HepG2 (cell line): ENCODE measurements at regions not wholly inside any gene's neighbourhood (a gene's known extent, or its start where the extent isn't known, plus 50 kb on each side); places are given as distances from the start of the nearest gene placed in this dataset.

Experiments used
- ATAC-seq: fragments of 200-7000 bp; cut with Tn5 transposase; 3 replicates; pipeline ENCODE4 v1.9.1; 2020; ENCODE audit warnings: mild to moderate bottlenecking, moderate library complexity
- BruUV-seq: library from RNA; stranded (reverse); fragments of 400-500 nt; replicated peaks from 2 replicates; lab custom pipeline; 2021; lab: Mats Ljungman, UMichigan
- CTCF ChIA-PET: fragments of 300-600 bp; formaldehyde crosslinking; extraction: SDS; loops from one replicate; lab custom pipeline; 2021; ENCODE audit warnings: low total read pairs, inconsistent platforms, low intra/inter-chr PET ratio; lab: Yijun Ruan, JAX
- POLR2A ChIA-PET: fragments of 350-600 bp; sonication (Branson Sonifier 250); formaldehyde crosslinking; loops from one replicate; lab custom pipeline; 2020; ENCODE audit warnings: antibody characterized with exemption, inconsistent platforms; lab: Yijun Ruan, JAX
- DNase-seq: peaks from one replicate; pipeline ENCODE4 v3.0.0-alpha.2; 2015; ENCODE audit warnings: low spot score
- FAIRE-seq: peaks from 3 replicates; lab custom pipeline; 2011; peaks lifted over from hg19 to GRCh38; lab: Jason Lieb, UNC
- H2AFZ ChIP-seq: one replicate; pipeline ENCODE4 v1.6.1; 2011; ENCODE audit warnings: low read length, inconsistent platforms
- H3K27ac ChIP-seq: fragments of 300-600 bp; 3 replicates; pipeline ENCODE4 v1.8.0; 2011; ENCODE audit warnings: mixed run types, mild to moderate bottlenecking, mixed read lengths, low read length, inconsistent platforms; ENCODE audit not compliant: insufficient read depth; ENCODE audit errors: extremely low read length
- H3K27me3 ChIP-seq, 2 experiments: fragments of 200-600 bp in 1 of 2; 2 replicates in 1 of 2; 3 replicates in 1 of 2; pipeline versions ENCODE4 v1.6.0 to v1.8.0; 2011; ENCODE audit warnings: low read length in 2 of 2, mild to moderate bottlenecking in 2 of 2, moderate library complexity in 2 of 2, inconsistent platforms in 1 of 2; ENCODE audit not compliant: insufficient read depth in 2 of 2, control insufficient read depth in 1 of 2
- H3K36me3 ChIP-seq, 2 experiments: fragments of 200-600 bp in 1 of 2; replicated peaks in 1 of 2; 2 replicates in 1 of 2; 3 replicates in 1 of 2; pipeline versions ENCODE4 v1.5.1 to v1.8.0; 2011; ENCODE audit warnings: low read length in 2 of 2, inconsistent platforms in 1 of 2; ENCODE audit not compliant: insufficient read depth in 2 of 2, control insufficient read depth in 1 of 2
- H3K4me1 ChIP-seq: 2 replicates; pipeline ENCODE4 v1.5.1; 2012; ENCODE audit warnings: low read length, inconsistent platforms; ENCODE audit not compliant: insufficient read depth
- H3K4me2 ChIP-seq: 2 replicates; pipeline ENCODE4 v1.6.0; 2011; ENCODE audit warnings: low read depth, low read length, inconsistent platforms
- H3K4me3 ChIP-seq, 3 experiments: fragments of 200-600 bp in 1 of 3; sonication (generic), shearing (Covaris generic) in 1 of 3; replicated peaks in 1 of 3; 2 replicates each; pipeline ENCODE4 v1.5.1; 2011 to 2016; ENCODE audit warnings: low read length in 3 of 3, inconsistent platforms in 2 of 3, low read depth in 2 of 3, mild to moderate bottlenecking in 2 of 3, control low read depth in 1 of 3, mixed read lengths in 1 of 3; ENCODE audit not compliant: insufficient read depth in 1 of 3
- H3K79me2 ChIP-seq: one replicate; pipeline ENCODE4 v1.6.1; 2011; ENCODE audit warnings: low read length, inconsistent platforms; ENCODE audit not compliant: insufficient read depth
- H3K9ac ChIP-seq: 2 replicates; pipeline ENCODE4 v1.6.0; 2011; ENCODE audit warnings: mild to moderate bottlenecking, low read depth, low read length, inconsistent platforms; ENCODE audit not compliant: insufficient read depth
- H3K9me3 ChIP-seq: 2 replicates; pipeline ENCODE4 v1.5.1; 2012; ENCODE audit warnings: mild to moderate bottlenecking, low read length
- H4K20me1 ChIP-seq: 2 replicates; pipeline ENCODE4 v1.6.0; 2011; ENCODE audit warnings: inconsistent platforms, mild to moderate bottlenecking, low read length, moderate library complexity; ENCODE audit not compliant: insufficient read depth
- CCDC6 ChIP-seq: sonication (generic); formaldehyde crosslinking; IDR thresholded peaks from 2 replicates; pipeline ENCODE4 v1.8.1; 2022; ENCODE audit warnings: mild to moderate bottlenecking, missing genetic modification reagents, moderate library complexity
- DR1 ChIP-seq: sonication (generic); formaldehyde crosslinking; IDR thresholded peaks from 2 replicates; pipeline ENCODE4 v1.8.0; 2021; ENCODE audit warnings: mild to moderate bottlenecking, missing genetic modification reagents, inconsistent platforms
- ETV6 ChIP-seq: sonication (generic); formaldehyde crosslinking; conservative IDR thresholded peaks from 2 replicates; pipeline ENCODE4 v1.4.0; 2020; ENCODE audit warnings: missing genetic modification reagents
- FOXA1 ChIP-seq, 2 experiments: fragments of 450-650 bp in 1 of 2; sonication (generic) in 1 of 2; formaldehyde crosslinking in 1 of 2; IDR thresholded peaks; 2 replicates each; pipeline versions ENCODE4 v1.4.0 to v1.6.1; 2016 to 2020; ENCODE audit warnings: missing genetic modification reagents in 1 of 2
- ZFP36L2 ChIP-seq: sonication (generic); formaldehyde crosslinking; IDR thresholded peaks from 2 replicates; pipeline ENCODE4 v1.4.0; 2020; ENCODE audit warnings: missing genetic modification reagents
- ZNF431 ChIP-seq: sonication (generic); formaldehyde crosslinking; IDR thresholded peaks from 2 replicates; pipeline ENCODE4 v1.9.0; 2022; ENCODE audit warnings: missing genetic modification reagents, low read depth, mild to moderate bottlenecking, borderline replicate concordance
- ZNF777 ChIP-seq: sonication (generic); formaldehyde crosslinking; IDR thresholded peaks from 2 replicates; pipeline ENCODE4 v1.4.0; 2020; ENCODE audit warnings: missing genetic modification reagents
- WGBS: methylation state at CpG from one replicate; pipeline ENCODE4 v1.1.6; 2017; ENCODE audit warnings: low lambda C conversion rate; 5-methylcytosine and 5-hydroxymethylcytosine counted together
- in situ Hi-C: cut with HindIII; loops from 2 replicates; pipeline ENCODE4 v1.10.0; 2017; ENCODE audit warnings: low pct_unique_long_range_greater_than_20kb; ENCODE audit not compliant: extremely low pct_ligation_motif_present
- intact Hi-C: fragments of 100-400 bp; cut with micrococcal nuclease; formaldehyde crosslinking; loops from one replicate; pipeline ENCODE4 v1.10.0; 2022; ENCODE audit not compliant: unreplicated experiment
- TF ChIP-seq, protein P1 (sequence below): sonication (generic); formaldehyde crosslinking; IDR thresholded peaks from 2 replicates; pipeline ENCODE4 v1.4.0; 2020; ENCODE audit warnings: missing genetic modification reagents; ENCODE audit errors: not compliant biosample characterization

DNA sequence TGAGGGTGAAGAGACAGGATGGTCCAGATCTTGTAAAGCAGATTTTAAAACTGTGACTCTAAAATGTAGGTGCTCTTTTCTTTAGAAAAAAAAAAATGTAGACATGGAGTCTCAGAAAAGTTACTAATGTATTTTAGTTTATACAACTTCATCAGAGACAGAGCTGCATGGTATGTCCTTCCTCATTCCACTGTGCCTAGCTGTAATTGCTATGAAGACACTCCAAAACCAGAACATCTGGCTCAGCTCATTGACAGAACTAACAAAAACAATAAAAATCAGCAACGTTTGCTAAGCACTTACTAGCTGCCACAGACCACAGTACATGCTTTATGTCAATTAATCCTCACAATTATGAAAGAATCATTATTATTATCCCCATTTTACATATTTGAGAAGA is 160.7 kb downstream of the BARX2 start:
- no peak for DNase-seq
- TF ChIP-seq ZFP36L2 (no peak), ZNF431 (CRISPR knock-in tag) (no peak), CCDC6 (CRISPR knock-in tag) (no peak), ZNF777 (no peak), ETV6 (no peak)
- TF ChIP-seq, protein P1, sequence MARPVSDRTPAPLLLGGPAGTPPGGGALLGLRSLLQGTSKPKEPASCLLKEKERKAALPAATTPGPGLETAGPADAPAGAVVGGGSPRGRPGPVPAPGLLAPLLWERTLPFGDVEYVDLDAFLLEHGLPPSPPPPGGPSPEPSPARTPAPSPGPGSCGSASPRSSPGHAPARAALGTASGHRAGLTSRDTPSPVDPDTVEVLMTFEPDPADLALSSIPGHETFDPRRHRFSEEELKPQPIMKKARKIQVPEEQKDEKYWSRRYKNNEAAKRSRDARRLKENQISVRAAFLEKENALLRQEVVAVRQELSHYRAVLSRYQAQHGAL (CRISPR knock-in tag): no peak
- no peak overlapping the region for H2AFZ ChIP-seq
- BruUV-seq: no TSS peak
- in situ Hi-C loops (no loop called here), intact Hi-C loops (no loop called here)
- ChIA-PET POLR2A (no interaction called here), CTCF (no interaction called here)
- no peaks in the 10 kb centered on the region for H3K36me3 ChIP-seq
- H3K4me1 ChIP-seq: peaks cover 2% of the 10 kb centered on the region
- no peak for FAIRE-seq
- H3K27me3 ChIP-seq: no peaks in the 10 kb centered on the region; a peak in 1 of 5 replicates
- H3K4me2 ChIP-seq: no peak overlapping the region
- peaks cover 26% of the 10 kb centered on the region for H3K9me3 ChIP-seq
- H3K4me3 ChIP-seq: no peak overlapping the region
- H3K27ac ChIP-seq: no peak overlapping the region
- 0% methylated on average over 1 of the region's 1 CpG for WGBS
- H3K9ac ChIP-seq: no peak overlapping the region
- H4K20me1 ChIP-seq: no peaks in the 10 kb centered on the region
- ATAC-seq: no peak
- H3K79me2 ChIP-seq: no peaks in the 10 kb centered on the region

DNA sequence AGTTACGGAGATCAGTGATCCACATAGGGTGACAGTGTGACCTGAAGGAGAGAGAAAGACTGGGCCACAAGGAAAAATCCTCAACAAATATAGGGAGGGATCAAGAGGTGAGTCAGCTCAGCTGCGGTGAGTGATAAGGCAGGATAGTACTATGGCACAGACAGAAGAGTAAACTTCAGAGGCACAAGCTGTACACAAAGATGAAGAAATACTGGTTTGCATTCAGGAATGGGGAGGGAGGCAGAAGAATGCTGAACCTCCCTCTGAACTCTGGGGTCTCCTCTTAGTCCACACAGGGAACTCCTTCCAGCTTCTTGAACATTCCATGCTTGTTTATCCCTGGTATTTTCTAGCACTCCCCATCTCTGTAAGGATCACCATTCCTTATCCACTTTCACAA is 162.7 kb downstream of the BARX2 start:
- H3K9me3 ChIP-seq: peaks cover 26% of the 10 kb centered on the region
- no TSS peak for BruUV-seq
- no peak overlapping the region for H3K4me2 ChIP-seq
- H3K4me3 ChIP-seq: no peak overlapping the region
- no peaks in the 10 kb centered on the region for H3K79me2 ChIP-seq
- H3K27me3 ChIP-seq: no peaks in the 10 kb centered on the region; a peak in 1 of 5 replicates
- in situ Hi-C loops: no loop called here
- H3K4me1 ChIP-seq: no peaks in the 10 kb centered on the region
- no peaks in the 10 kb centered on the region for H3K36me3 ChIP-seq
- no peak for ATAC-seq
- no peak overlapping the region for H3K9ac ChIP-seq
- ChIA-PET CTCF (no interaction called here), POLR2A (no interaction called here)
- no peak overlapping the region for H3K27ac ChIP-seq
- no peaks in the 10 kb centered on the region for H4K20me1 ChIP-seq
- no peak for DNase-seq
- WGBS: 6% methylated on average over 2 of the region's 2 CpGs
- TF ChIP-seq DR1 (no peak), FOXA1 (IDR thresholded peaks at IDR 0.05) (no peak), FOXA1 (CRISPR knock-in tag; IDR thresholded peaks at IDR 0.05) (0 out of 2 replicates have a peak, but pooled peaks have one; percentile 21)
- no peak overlapping the region for H2AFZ ChIP-seq
- intact Hi-C loops: no loop called here
- no peak for FAIRE-seq
